ENCODE measurements at regions not wholly inside any gene's neighbourhood (a gene's known extent, or its start where the extent isn't known, plus 50 kb on each side); places are given as distances from the start of the nearest gene placed in this dataset.

GRCh38 chr1:30631700-30632099 is 91.7 kb downstream of the MATN1 start:
- 58% methylated on average over 2 of the region's 2 CpGs for WGBS (ENCODE audit: low lambda C conversion rate)
- POLR2A ChIA-PET, result no interaction called here
- intact Hi-C loops (cut with micrococcal nuclease; ENCODE audit: unreplicated experiment), result no loop called here
- in situ Hi-C loops (cut with HindIII; ENCODE audit: extremely low pct_ligation_motif_present, low pct_unique_long_range_greater_than_20kb), result no loop called here
- FAIRE-seq, result no peak
- Histone ChIP-seq H3K4me2 (ENCODE audit: low read depth, low read length) (no peak overlapping the region), H2AFZ (ENCODE audit: low read length) (no peak overlapping the region), H3K27ac (ENCODE audit: extremely low read length, insufficient read depth, low read length) (no peak overlapping the region), H3K4me1 (ENCODE audit: insufficient read depth, low read length) (no peaks in the 10 kb centered on the region), H3K79me2 (ENCODE audit: insufficient read depth, low read length) (no peaks in the 10 kb centered on the region), H3K9me3 (ENCODE audit: low read length) (peaks cover 16% of the 10 kb centered on the region), H4K20me1 (ENCODE audit: insufficient read depth, low read length) (no peaks in the 10 kb centered on the region), H3K9ac (ENCODE audit: insufficient read depth, low read depth, low read length) (no peak overlapping the region), H3K4me3 (replicated peaks in 1 of 3; ENCODE audit: insufficient read depth in 1 of 3, low read depth in 2 of 3, low read length in 3 of 3) (no peak overlapping the region), H3K27me3 (ENCODE audit: control insufficient read depth in 1 of 2, insufficient read depth in 2 of 2, low read length in 2 of 2) (no peaks in the 10 kb centered on the region), H3K36me3 (replicated peaks in 1 of 2; ENCODE audit: control insufficient read depth in 1 of 2, insufficient read depth in 2 of 2, low read length in 2 of 2) (no peaks in the 10 kb centered on the region)
- CTCF ChIA-PET (ENCODE audit: low intra/inter-chr PET ratio, low total read pairs), result no interaction called here
- DNase-seq (ENCODE audit: low spot score), result no peak
- no TSS peak for BruUV-seq (replicated peaks)
- TF ChIP-seq, protein P1, sequence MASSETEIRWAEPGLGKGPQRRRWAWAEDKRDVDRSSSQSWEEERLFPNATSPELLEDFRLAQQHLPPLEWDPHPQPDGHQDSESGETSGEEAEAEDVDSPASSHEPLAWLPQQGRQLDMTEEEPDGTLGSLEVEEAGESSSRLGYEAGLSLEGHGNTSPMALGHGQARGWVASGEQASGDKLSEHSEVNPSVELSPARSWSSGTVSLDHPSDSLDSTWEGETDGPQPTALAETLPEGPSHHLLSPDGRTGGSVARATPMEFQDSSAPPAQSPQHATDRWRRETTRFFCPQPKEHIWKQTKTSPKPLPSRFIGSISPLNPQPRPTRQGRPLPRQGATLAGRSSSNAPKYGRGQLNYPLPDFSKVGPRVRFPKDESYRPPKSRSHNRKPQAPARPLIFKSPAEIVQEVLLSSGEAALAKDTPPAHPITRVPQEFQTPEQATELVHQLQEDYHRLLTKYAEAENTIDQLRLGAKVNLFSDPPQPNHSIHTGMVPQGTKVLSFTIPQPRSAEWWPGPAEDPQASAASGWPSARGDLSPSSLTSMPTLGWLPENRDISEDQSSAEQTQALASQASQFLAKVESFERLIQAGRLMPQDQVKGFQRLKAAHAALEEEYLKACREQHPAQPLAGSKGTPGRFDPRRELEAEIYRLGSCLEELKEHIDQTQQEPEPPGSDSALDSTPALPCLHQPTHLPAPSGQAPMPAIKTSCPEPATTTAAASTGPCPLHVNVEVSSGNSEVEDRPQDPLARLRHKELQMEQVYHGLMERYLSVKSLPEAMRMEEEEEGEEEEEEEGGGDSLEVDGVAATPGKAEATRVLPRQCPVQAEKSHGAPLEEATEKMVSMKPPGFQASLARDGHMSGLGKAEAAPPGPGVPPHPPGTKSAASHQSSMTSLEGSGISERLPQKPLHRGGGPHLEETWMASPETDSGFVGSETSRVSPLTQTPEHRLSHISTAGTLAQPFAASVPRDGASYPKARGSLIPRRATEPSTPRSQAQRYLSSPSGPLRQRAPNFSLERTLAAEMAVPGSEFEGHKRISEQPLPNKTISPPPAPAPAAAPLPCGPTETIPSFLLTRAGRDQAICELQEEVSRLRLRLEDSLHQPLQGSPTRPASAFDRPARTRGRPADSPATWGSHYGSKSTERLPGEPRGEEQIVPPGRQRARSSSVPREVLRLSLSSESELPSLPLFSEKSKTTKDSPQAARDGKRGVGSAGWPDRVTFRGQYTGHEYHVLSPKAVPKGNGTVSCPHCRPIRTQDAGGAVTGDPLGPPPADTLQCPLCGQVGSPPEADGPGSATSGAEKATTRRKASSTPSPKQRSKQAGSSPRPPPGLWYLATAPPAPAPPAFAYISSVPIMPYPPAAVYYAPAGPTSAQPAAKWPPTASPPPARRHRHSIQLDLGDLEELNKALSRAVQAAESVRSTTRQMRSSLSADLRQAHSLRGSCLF (CRISPR knock-in tag; IDR thresholded peaks at IDR 0.05; ENCODE audit: borderline replicate concordance), result no peak
- peak; percentile 67; the same call in 1 of the 2 replicates for TF ChIP-seq LCORL (IDR thresholded peaks at IDR 0.05)
- no peak for TF ChIP-seq LCORL (CRISPR knock-in tag; IDR thresholded peaks at IDR 0.05)
- ATAC-seq, result no peak

GRCh38 chr1:30629501-30629900 is 93.9 kb downstream of the MATN1 start:
- no peak for DNase-seq (ENCODE audit: low spot score)
- H3K9me3 ChIP-seq (ENCODE audit: low read length), result peaks cover 22% of the 10 kb centered on the region
- in situ Hi-C loops (cut with HindIII; ENCODE audit: extremely low pct_ligation_motif_present, low pct_unique_long_range_greater_than_20kb) (no loop called here), intact Hi-C loops (cut with micrococcal nuclease; ENCODE audit: unreplicated experiment) (no loop called here)
- ChIA-PET POLR2A (no interaction called here), CTCF (ENCODE audit: low intra/inter-chr PET ratio, low total read pairs) (no interaction called here)
- no peak for FAIRE-seq
- H3K36me3 ChIP-seq (replicated peaks in 1 of 2; ENCODE audit: control insufficient read depth in 1 of 2, insufficient read depth in 2 of 2, low read length in 2 of 2), result no peaks in the 10 kb centered on the region
- no peaks in the 10 kb centered on the region for H3K79me2 ChIP-seq (ENCODE audit: insufficient read depth, low read length)
- no peak overlapping the region for H3K9ac ChIP-seq (ENCODE audit: insufficient read depth, low read depth, low read length)
- no peaks in the 10 kb centered on the region for H3K4me1 ChIP-seq (ENCODE audit: insufficient read depth, low read length)
- no TSS peak for BruUV-seq (replicated peaks)
- 0% methylated on average over 3 of the region's 5 CpGs for WGBS (ENCODE audit: low lambda C conversion rate)
- no peaks in the 10 kb centered on the region for H4K20me1 ChIP-seq (ENCODE audit: insufficient read depth, low read length)
- H3K27me3 ChIP-seq (ENCODE audit: control insufficient read depth in 1 of 2, insufficient read depth in 2 of 2, low read length in 2 of 2), result no peaks in the 10 kb centered on the region
- ATAC-seq, result no peak
- no peak overlapping the region for H2AFZ ChIP-seq (ENCODE audit: low read length)
- no peak overlapping the region for H3K4me3 ChIP-seq (replicated peaks in 1 of 3; ENCODE audit: insufficient read depth in 1 of 3, low read depth in 2 of 3, low read length in 3 of 3)
- no peak overlapping the region for H3K27ac ChIP-seq (ENCODE audit: extremely low read length, insufficient read depth, low read length)
- H3K4me2 ChIP-seq (ENCODE audit: low read depth, low read length), result no peak overlapping the region
- TF ChIP-seq POLR2AphosphoS2 (IDR thresholded peaks at IDR 0.05; ENCODE audit: low read depth, low read length) (no peak), GRHL1 (CRISPR knock-in tag; conservative IDR thresholded peaks at IDR 0.05) (no peak), RERE (CRISPR knock-in tag; IDR thresholded peaks at IDR 0.05; ENCODE audit: low read depth) (no peak), TARDBP (CRISPR knock-in tag; IDR thresholded peaks at IDR 0.05) (no peak)
